HG03159 (cell line): ENCODE measurements at regions not wholly inside any gene's neighbourhood (a gene's known extent, or its start where the extent isn't known, plus 50 kb on each side); places are given as distances from the start of the nearest gene placed in this dataset.
"Not testable (repeated sequence)": the region's sequence is repeated elsewhere in the genome, so short reads cannot be mapped to it uniquely, and the experiment has no call there.

Experiments
- ATAC-seq: cut with Tn5 transposase; IDR thresholded peaks from one replicate; pipeline ENCODE4 v1.9.1; 2021; ENCODE audit warnings: mild to moderate bottlenecking, moderate library complexity; ENCODE audit not compliant: unreplicated experiment

- ATAC-seq = no peak
Observed at GRCh38 chr7:153567426-153567825, 484.8 kb upstream of the DPP6 start.

GRCh38 chr7:153569520-153569919 lies 482.7 kb upstream of the DPP6 start:
- not testable (repeated sequence) for ATAC-seq

GRCh38 chr7:153576096-153576495 lies 476.1 kb upstream of the DPP6 start:
- no peak for ATAC-seq

- no peak for ATAC-seq
Observed at GRCh38 chr7:153581419-153581818, 470.8 kb upstream of the DPP6 start.

GRCh38 chr7:153584132-153584531 lies 468.1 kb upstream of the DPP6 start:
- ATAC-seq = no peak

GRCh38 chr7:153588586-153588985 lies 463.6 kb upstream of the DPP6 start:
- ATAC-seq = no peak

- ATAC-seq = no peak
Observed at GRCh38 chr7:153590136-153590535, 462.1 kb upstream of the DPP6 start.

- ATAC-seq = no peak
Observed at GRCh38 chr7:153590571-153590970, 461.6 kb upstream of the DPP6 start.

- ATAC-seq = no peak
Observed at GRCh38 chr7:153607354-153607753, 444.8 kb upstream of the DPP6 start.

- no peak for ATAC-seq
Observed at GRCh38 chr7:153616711-153617325, 435.4 kb upstream of the DPP6 start.

- no peak for ATAC-seq
Observed at GRCh38 chr7:153627323-153627722, 424.9 kb upstream of the DPP6 start.

- ATAC-seq = no peak
Observed at GRCh38 chr7:153628406-153628805, 423.8 kb upstream of the DPP6 start.

- ATAC-seq = no peak
Observed at GRCh38 chr7:153628825-153629224, 423.4 kb upstream of the DPP6 start.

- ATAC-seq = no peak
Observed at GRCh38 chr7:153638821-153639435, 413.3 kb upstream of the DPP6 start.

GRCh38 chr7:153640586-153640985 lies 411.6 kb upstream of the DPP6 start:
- ATAC-seq = no peak

- ATAC-seq = no peak
Observed at GRCh38 chr7:153641199-153641598, 411.0 kb upstream of the DPP6 start.

GRCh38 chr7:153642989-153643388 lies 409.2 kb upstream of the DPP6 start:
- ATAC-seq = no peak

- ATAC-seq = no peak
Observed at GRCh38 chr7:153657182-153657800, 394.9 kb upstream of the DPP6 start.

- no peak for ATAC-seq
Observed at GRCh38 chr7:153675131-153675530, 377.1 kb upstream of the DPP6 start.

GRCh38 chr7:153682628-153683027 lies 369.6 kb upstream of the DPP6 start:
- ATAC-seq = no peak

- no peak for ATAC-seq
Observed at GRCh38 chr7:153696242-153696641, 356.0 kb upstream of the DPP6 start.

- ATAC-seq = no peak
Observed at GRCh38 chr7:153698046-153698445, 354.2 kb upstream of the DPP6 start.
